GM13977 (cell line): ENCODE measurements at regions not wholly inside any gene's neighbourhood (a gene's known extent, or its start where the extent isn't known, plus 50 kb on each side); places are given as distances from the start of the nearest gene placed in this dataset.

ENCODE experiments used
- DNase-seq: peaks from one replicate; pipeline ENCODE4 v3.0.0; 2012; ENCODE audit warnings: low spot score
- in situ Hi-C: fragments of 300-500 bp; cut with MboI; formaldehyde crosslinking; loops from one replicate; pipeline ENCODE4 v1.12.0; 2022; ENCODE audit warnings: low sequenced_read_pairs, low pct_unique_long_range_greater_than_20kb, mixed read lengths, inconsistent platforms; ENCODE audit not compliant: unreplicated experiment
- TF ChIP-seq, protein P1 (sequence below): IDR thresholded peaks from 2 replicates; pipeline ENCODE4 v1.5.1; 2012; ENCODE audit warnings: mild to moderate bottlenecking, control low read depth; ENCODE audit not compliant: insufficient read depth; ENCODE audit errors: extremely low read depth, missing control alignments

GRCh38 chr2:8357738-8358518, 323.9 kb upstream of the ID2 start:
- TF ChIP-seq, protein P1, sequence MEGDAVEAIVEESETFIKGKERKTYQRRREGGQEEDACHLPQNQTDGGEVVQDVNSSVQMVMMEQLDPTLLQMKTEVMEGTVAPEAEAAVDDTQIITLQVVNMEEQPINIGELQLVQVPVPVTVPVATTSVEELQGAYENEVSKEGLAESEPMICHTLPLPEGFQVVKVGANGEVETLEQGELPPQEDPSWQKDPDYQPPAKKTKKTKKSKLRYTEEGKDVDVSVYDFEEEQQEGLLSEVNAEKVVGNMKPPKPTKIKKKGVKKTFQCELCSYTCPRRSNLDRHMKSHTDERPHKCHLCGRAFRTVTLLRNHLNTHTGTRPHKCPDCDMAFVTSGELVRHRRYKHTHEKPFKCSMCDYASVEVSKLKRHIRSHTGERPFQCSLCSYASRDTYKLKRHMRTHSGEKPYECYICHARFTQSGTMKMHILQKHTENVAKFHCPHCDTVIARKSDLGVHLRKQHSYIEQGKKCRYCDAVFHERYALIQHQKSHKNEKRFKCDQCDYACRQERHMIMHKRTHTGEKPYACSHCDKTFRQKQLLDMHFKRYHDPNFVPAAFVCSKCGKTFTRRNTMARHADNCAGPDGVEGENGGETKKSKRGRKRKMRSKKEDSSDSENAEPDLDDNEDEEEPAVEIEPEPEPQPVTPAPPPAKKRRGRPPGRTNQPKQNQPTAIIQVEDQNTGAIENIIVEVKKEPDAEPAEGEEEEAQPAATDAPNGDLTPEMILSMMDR = no peak
- DNase-seq = no peak
- in situ Hi-C loops = no loop called here

- in situ Hi-C loops = no loop called here
- DNase-seq = no peak
- TF ChIP-seq, protein P1 = no peak
These were observed 319.9 kb upstream of the ID2 start for GRCh38 chr2:8361930-8362329.

GRCh38 chr2:8363161-8363560, 318.7 kb upstream of the ID2 start:
- TF ChIP-seq, protein P1 = no peak
- no peak for DNase-seq
- in situ Hi-C loops = no loop called here

- no peak for DNase-seq
- TF ChIP-seq, protein P1 = no peak
- in situ Hi-C loops = no loop called here
These were observed 317.2 kb upstream of the ID2 start for GRCh38 chr2:8364668-8365067.

GRCh38 chr2:8365331-8365910, 316.4 kb upstream of the ID2 start:
- DNase-seq = no peak
- in situ Hi-C loops = no loop called here
- TF ChIP-seq, protein P1 = no peak

DNA sequence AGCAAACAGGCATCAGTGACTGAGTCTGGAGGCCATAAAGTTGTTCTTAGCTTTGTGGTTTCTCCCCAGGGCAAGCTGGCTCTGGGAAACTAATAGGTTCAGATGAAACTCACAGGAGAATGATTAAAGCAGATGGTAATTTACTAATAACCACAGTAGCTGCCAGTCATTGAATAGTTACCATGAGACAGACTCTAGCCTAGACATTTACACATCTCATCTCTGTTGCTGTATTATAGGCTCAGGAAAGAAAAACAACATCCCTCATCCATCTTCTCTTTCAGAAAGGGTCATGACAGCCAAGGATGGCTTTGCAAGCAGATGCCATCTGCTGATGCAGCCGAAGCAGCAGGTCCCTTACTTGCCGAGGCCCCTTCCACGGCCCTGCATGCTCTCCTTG, 314.0 kb upstream of the ID2 start:
- in situ Hi-C loops = no loop called here
- TF ChIP-seq, protein P1 = no peak
- no peak for DNase-seq

DNA sequence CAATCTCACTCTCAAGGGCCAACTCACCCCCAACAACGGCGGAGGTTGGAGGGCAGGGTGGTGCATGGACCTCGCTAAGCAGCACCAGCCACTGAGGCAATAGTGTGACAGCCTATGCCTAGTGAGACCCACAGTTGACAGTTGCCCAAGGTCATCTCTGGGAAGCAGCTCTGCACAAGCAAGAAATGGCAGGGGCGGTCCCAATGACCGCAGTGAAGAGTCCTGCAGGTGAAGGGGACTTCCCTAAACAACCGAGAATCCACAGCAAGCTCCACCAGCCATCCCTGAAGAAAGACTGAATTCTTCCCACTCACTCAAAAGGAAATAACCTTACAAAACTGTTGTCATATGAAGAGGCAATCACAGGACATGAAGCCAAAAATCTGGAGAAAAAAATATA, 313.4 kb upstream of the ID2 start:
- peak; percentile 36 for DNase-seq
- in situ Hi-C loops = no loop called here
- TF ChIP-seq, protein P1 = no peak
